DMS53 treated with DMSO at 0.1 percent for 48 hours (cell line): ENCODE measurements at regions not wholly inside any gene's neighbourhood (a gene's known extent, or its start where the extent isn't known, plus 50 kb on each side); places are given as distances from the start of the nearest gene placed in this dataset.

ENCODE experiments used
- DNase-seq: peaks from one replicate; lab custom pipeline; 2025; ENCODE audit not compliant: unreplicated experiment; lab: John Stamatoyannopoulos, UW

- DNase-seq: no peak
Measured at GRCh38 chr13:40139896-40140520, 484.5 kb downstream of the COG6 start.

GRCh38 chr13:40141859-40142555 lies 486.5 kb downstream of the COG6 start:
- no peak for DNase-seq

GRCh38 chr13:40143106-40143505 lies 487.6 kb downstream of the COG6 start:
- DNase-seq: no peak

GRCh38 chr13:40143559-40143958 lies 488.1 kb downstream of the COG6 start:
- no peak for DNase-seq

GRCh38 chr13:40145139-40145538 lies 489.7 kb downstream of the COG6 start:
- no peak for DNase-seq

- DNase-seq: no peak
Measured at GRCh38 chr13:40146063-40146462, 490.6 kb downstream of the COG6 start.

- no peak for DNase-seq
Measured at GRCh38 chr13:40146611-40147117, 491.2 kb downstream of the COG6 start.

- DNase-seq: no peak
Measured at GRCh38 chr13:40148101-40148500, 492.6 kb downstream of the COG6 start.

GRCh38 chr13:40148742-40149141 lies 493.3 kb downstream of the COG6 start:
- DNase-seq: no peak

GRCh38 chr13:40149611-40150274 lies 494.3 kb downstream of the COG6 start:
- DNase-seq: no peak

- no peak for DNase-seq
Measured at GRCh38 chr13:40151673-40152072, 496.2 kb downstream of the COG6 start.

GRCh38 chr13:40152145-40152544 lies 496.7 kb downstream of the COG6 start:
- no peak for DNase-seq

- no peak for DNase-seq
Measured at GRCh38 chr13:40152922-40153321, 497.5 kb downstream of the COG6 start.

GRCh38 chr13:40153516-40153915 lies 498.1 kb downstream of the COG6 start:
- no peak for DNase-seq

GRCh38 chr13:40155201-40155600 lies 499.7 kb downstream of the COG6 start:
- no peak for DNase-seq

- no peak for DNase-seq
Measured at GRCh38 chr13:40158218-40158617, 502.8 kb downstream of the COG6 start.

- DNase-seq: no peak
Measured at GRCh38 chr13:40158757-40159156, 503.3 kb downstream of the COG6 start.

- DNase-seq: peak; percentile 74
Measured at GRCh38 chr13:40159736-40160135, 504.3 kb downstream of the COG6 start.

- no peak for DNase-seq
Measured at GRCh38 chr13:40160618-40161350, 505.3 kb downstream of the COG6 start.

- no peak for DNase-seq
Measured at GRCh38 chr13:40161351-40161810, 505.1 kb downstream of the FOXO1 start.

- no peak for DNase-seq
Measured at GRCh38 chr13:40161931-40162330, 504.5 kb downstream of the FOXO1 start.
